ENCODE measurements at regions not wholly inside any gene's neighbourhood (a gene's known extent, or its start where the extent isn't known, plus 50 kb on each side); places are given as distances from the start of the nearest gene placed in this dataset.

DNA sequence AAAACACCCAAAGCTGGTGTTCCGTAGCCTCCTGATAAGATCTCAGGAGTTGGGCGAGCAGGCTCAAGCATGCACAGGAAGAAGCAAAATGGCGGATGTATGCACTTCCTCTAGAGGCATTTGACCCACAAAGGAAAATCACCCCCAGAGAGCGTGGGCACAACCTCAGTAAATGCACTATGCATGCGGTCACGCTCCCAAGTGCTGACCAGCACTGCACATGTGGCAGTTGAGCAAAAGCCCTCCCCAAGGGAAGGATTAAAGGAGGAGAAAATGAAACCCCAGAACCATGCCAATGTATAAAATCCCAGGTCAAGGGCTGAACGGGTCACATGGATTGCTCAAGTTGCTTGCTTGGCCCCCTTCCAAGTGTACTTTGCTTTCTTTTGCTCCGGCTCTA, 289.4 kb upstream of the IGF1R start:
- TF ChIP-seq TAF1 (IDR thresholded peaks at IDR 0.05; ENCODE audit: borderline replicate concordance, insufficient read depth, low read length): no peak
- no peak for TF ChIP-seq POLR2AphosphoS5 (IDR thresholded peaks at IDR 0.05; ENCODE audit: low read depth, low read length)

DNA sequence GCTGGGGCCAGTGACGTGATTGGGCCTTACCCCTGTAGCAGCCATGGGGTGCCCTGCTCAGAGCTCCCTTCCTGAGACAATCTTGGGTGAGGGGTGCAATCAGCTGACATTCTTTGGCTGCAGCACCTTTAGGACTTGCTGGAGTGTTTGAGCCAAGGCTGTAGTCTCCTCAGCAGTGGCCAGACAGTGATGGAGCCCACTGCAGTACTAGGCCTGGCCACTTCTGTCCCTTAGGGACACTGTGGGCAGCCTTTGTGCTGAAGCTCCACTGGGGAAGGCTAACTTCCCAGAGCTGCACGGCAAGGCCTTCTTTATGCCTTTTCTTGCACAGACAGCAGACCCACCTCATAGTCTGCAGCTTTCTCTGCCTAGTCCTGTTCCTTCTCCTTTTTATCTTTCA, 284.9 kb upstream of the IGF1R start:
- TF ChIP-seq POLR2AphosphoS5 (IDR thresholded peaks at IDR 0.05; ENCODE audit: low read depth, low read length) (no peak), FOXP2 (optimal IDR thresholded peaks at IDR 0.05; ENCODE audit: borderline replicate concordance, extremely low read depth, extremely low read length, insufficient read depth) (no peak), TAF1 (IDR thresholded peaks at IDR 0.05; ENCODE audit: borderline replicate concordance, insufficient read depth, low read length) (no peak)
- TF ChIP-seq, protein P1, sequence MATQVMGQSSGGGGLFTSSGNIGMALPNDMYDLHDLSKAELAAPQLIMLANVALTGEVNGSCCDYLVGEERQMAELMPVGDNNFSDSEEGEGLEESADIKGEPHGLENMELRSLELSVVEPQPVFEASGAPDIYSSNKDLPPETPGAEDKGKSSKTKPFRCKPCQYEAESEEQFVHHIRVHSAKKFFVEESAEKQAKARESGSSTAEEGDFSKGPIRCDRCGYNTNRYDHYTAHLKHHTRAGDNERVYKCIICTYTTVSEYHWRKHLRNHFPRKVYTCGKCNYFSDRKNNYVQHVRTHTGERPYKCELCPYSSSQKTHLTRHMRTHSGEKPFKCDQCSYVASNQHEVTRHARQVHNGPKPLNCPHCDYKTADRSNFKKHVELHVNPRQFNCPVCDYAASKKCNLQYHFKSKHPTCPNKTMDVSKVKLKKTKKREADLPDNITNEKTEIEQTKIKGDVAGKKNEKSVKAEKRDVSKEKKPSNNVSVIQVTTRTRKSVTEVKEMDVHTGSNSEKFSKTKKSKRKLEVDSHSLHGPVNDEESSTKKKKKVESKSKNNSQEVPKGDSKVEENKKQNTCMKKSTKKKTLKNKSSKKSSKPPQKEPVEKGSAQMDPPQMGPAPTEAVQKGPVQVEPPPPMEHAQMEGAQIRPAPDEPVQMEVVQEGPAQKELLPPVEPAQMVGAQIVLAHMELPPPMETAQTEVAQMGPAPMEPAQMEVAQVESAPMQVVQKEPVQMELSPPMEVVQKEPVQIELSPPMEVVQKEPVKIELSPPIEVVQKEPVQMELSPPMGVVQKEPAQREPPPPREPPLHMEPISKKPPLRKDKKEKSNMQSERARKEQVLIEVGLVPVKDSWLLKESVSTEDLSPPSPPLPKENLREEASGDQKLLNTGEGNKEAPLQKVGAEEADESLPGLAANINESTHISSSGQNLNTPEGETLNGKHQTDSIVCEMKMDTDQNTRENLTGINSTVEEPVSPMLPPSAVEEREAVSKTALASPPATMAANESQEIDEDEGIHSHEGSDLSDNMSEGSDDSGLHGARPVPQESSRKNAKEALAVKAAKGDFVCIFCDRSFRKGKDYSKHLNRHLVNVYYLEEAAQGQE (IDR thresholded peaks at IDR 0.05; ENCODE audit: insufficient read depth in 1 of 2, low read depth in 2 of 2, low read length in 2 of 2): no peak

DNA sequence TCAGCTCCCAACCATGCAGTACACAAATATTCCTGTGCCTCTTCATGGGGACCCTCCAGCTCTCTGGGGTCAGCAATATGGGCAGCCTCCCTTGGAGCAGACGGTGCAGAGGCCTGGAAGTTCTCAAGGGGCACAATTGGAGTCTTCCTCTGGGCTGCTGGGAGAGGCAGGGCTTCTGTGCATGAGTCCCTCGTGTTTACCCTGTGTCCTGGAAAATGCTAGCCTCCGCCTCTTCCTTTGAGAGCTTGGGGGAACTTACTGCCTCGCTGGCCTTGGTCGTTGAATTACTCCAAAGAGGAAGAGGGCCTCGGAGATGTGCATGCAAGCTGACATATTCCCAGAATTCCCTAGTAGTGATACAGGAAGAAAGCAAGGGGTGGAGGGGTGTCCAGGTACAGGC, 284.4 kb upstream of the IGF1R start:
- TF ChIP-seq TAF1 (IDR thresholded peaks at IDR 0.05; ENCODE audit: borderline replicate concordance, insufficient read depth, low read length) (no peak), FOXP2 (optimal IDR thresholded peaks at IDR 0.05; ENCODE audit: borderline replicate concordance, extremely low read depth, extremely low read length, insufficient read depth) (no peak), SIN3A (IDR thresholded peaks at IDR 0.05; ENCODE audit: borderline replicate concordance, insufficient read depth, low read length) (no peak), POLR2AphosphoS5 (IDR thresholded peaks at IDR 0.05; ENCODE audit: low read depth, low read length) (no peak)
- TF ChIP-seq, protein P1 (IDR thresholded peaks at IDR 0.05; ENCODE audit: insufficient read depth in 1 of 2, low read depth in 2 of 2, low read length in 2 of 2): no peak

DNA sequence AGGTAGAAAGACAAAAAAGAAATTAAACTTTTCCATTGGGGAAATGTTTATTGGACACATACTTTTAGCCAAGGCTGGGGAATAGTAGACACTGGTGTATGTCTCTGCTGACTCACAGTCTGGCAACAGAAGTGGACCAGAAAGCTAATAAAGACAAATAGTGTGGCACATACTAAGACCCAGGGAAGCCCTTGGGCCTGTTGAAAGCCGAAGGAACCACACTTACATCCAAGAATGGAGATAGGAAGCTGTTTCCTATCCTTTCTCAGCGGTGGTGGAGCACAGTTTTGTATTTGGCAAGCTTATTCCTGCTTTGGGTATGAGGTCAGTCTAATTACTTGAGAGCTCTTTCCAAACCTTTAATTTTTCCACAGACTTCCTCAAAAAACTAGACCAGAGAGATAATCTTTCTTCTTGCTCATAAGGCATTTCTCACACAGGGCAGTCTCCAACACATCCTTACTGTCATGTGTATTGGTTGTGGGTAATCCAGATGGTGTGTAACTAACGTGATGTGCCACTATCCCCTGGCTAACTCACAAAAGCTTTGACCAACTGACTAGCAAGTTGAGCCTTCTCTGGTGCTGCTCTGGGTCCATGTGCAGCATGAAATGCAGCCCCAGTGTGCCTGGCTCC, 279.1 kb upstream of the IGF1R start:
- TF ChIP-seq, protein P1 (IDR thresholded peaks at IDR 0.05; ENCODE audit: insufficient read depth in 1 of 2, low read depth in 2 of 2, low read length in 2 of 2): no peak
- TF ChIP-seq FOXP2 (optimal IDR thresholded peaks at IDR 0.05; ENCODE audit: borderline replicate concordance, extremely low read depth, extremely low read length, insufficient read depth) (no peak), TAF1 (IDR thresholded peaks at IDR 0.05; ENCODE audit: borderline replicate concordance, insufficient read depth, low read length) (no peak), SIN3A (IDR thresholded peaks at IDR 0.05; ENCODE audit: borderline replicate concordance, insufficient read depth, low read length) (no peak), POLR2AphosphoS5 (IDR thresholded peaks at IDR 0.05; ENCODE audit: low read depth, low read length) (no peak)

DNA sequence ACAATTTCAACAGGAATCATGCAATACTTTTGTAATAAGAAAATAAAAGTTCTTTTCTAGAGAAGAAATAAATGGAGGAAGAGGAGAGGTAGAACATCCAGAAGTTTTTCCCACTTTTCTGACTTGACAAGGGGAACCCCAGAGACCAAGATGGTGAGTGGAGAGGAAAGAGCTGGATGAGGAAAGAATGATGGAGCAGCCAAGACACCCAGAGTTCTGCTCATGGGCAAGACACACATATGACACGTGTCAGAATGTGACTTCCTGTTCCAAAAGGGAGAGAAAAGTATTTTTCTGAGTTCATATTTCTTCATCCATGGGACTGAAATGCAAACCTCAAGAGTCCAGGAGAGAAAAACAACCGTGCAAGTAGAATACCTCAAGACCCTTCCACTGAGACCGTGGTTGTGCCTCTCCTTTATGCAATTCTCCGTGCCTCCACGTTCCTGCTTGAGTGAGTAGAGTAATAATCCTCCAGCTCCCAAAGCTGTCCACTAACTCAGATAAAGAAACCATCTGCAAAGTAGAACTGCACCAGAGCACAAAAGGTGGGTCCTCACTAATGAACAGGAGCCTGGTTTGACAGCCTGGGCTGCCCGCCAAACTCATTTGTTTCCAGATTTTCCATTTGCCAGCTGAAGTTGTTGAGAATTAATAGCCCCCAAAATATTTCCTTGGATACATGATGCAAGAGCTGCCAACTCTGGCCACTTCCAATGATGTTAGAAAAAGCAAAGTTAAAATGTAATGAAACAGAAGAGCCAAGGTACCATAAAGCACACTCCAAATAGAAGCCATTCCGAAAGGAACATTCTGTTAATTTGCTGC, 272.6 kb upstream of the IGF1R start:
- TF ChIP-seq TAF1 (IDR thresholded peaks at IDR 0.05; ENCODE audit: borderline replicate concordance, insufficient read depth, low read length) (no peak), FOXP2 (optimal IDR thresholded peaks at IDR 0.05; ENCODE audit: borderline replicate concordance, extremely low read depth, extremely low read length, insufficient read depth) (no peak)

DNA sequence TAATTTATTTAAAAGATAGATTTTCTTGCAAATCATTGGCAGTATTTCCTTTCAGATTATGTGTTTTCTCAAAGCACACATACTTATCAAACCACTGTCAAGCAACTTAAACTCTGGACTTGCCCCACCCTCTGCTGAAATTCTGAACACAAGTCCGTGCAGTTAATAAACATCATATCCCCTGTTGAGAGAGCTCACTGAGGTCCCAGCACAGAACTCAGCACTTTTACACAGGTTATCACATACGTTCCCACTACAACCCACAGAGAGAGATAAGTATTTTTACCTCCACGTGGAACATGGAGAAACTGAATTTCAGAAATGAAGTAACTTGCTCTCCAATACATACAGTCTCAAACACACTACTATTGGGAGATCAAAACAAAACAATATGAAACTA, 267.6 kb upstream of the IGF1R start:
- TF ChIP-seq TAF1 (IDR thresholded peaks at IDR 0.05; ENCODE audit: borderline replicate concordance, insufficient read depth, low read length): no peak
- TF ChIP-seq POLR2AphosphoS5 (IDR thresholded peaks at IDR 0.05; ENCODE audit: low read depth, low read length): no peak
- no peak for TF ChIP-seq FOXP2 (optimal IDR thresholded peaks at IDR 0.05; ENCODE audit: borderline replicate concordance, extremely low read depth, extremely low read length, insufficient read depth)
- TF ChIP-seq SIN3A (IDR thresholded peaks at IDR 0.05; ENCODE audit: borderline replicate concordance, insufficient read depth, low read length): no peak
- TF ChIP-seq, protein P1 (IDR thresholded peaks at IDR 0.05; ENCODE audit: insufficient read depth in 1 of 2, low read depth in 2 of 2, low read length in 2 of 2): no peak

All from PFSK-1 (cell line).